MM.1S (cell line): ENCODE measurements at regions not wholly inside any gene's neighbourhood (a gene's known extent, or its start where the extent isn't known, plus 50 kb on each side); places are given as distances from the start of the nearest gene placed in this dataset.

Source experiments
- DNase-seq: peaks from one replicate; pipeline ENCODE4 v3.0.0-alpha.2; 2015
- H2AFZ ChIP-seq: fragments of 300-600 bp; sonication (generic); 2 replicates; pipeline ENCODE4 v1.6.0; 2016; ENCODE audit warnings: antibody characterized with exemption, low read length
- H3F3A ChIP-seq: fragments of 300-600 bp; sonication (generic); 2 replicates; pipeline ENCODE4 v1.6.1; 2016; ENCODE audit warnings: mild to moderate bottlenecking, antibody characterized with exemption, low read length, moderate library complexity, mixed read lengths; ENCODE audit not compliant: insufficient read depth
- H3K27ac ChIP-seq: fragments of 300-600 bp; sonication (generic); 2 replicates; pipeline ENCODE4 v1.5.1; 2016; ENCODE audit warnings: mild to moderate bottlenecking, low read length
- H3K27me3 ChIP-seq: fragments of 300-600 bp; sonication (generic); replicated peaks from 2 replicates; pipeline ENCODE4 v1.6.0; 2016; ENCODE audit warnings: low read length; ENCODE audit not compliant: insufficient read depth
- H3K36me3 ChIP-seq: fragments of 300-600 bp; sonication (generic); replicated peaks from 2 replicates; pipeline ENCODE4 v1.6.1; 2016; ENCODE audit warnings: mild to moderate bottlenecking, low read length, mixed read lengths; ENCODE audit not compliant: insufficient read depth
- H3K4me1 ChIP-seq: fragments of 300-600 bp; sonication (generic); 2 replicates; pipeline ENCODE4 v1.6.1; 2016; ENCODE audit warnings: low read length, mixed read lengths
- H3K4me2 ChIP-seq: fragments of 300-600 bp; sonication (generic); 2 replicates; pipeline ENCODE4 v1.6.0; 2016; ENCODE audit warnings: low read depth, low read length
- H3K4me3 ChIP-seq: fragments of 300-600 bp; sonication (generic); 2 replicates; pipeline ENCODE4 v1.5.1; 2016; ENCODE audit warnings: low read length, mixed read lengths
- H3K79me2 ChIP-seq: fragments of 300-600 bp; sonication (generic); 2 replicates; pipeline ENCODE4 v1.6.1; 2016; ENCODE audit warnings: mixed run types, low read length, mixed read lengths
- H3K9ac ChIP-seq: fragments of 300-600 bp; sonication (generic); 2 replicates; pipeline ENCODE4 v1.6.1; 2016; ENCODE audit warnings: low read length, mixed read lengths
- H3K9me2 ChIP-seq: fragments of 300-600 bp; sonication (generic); replicated peaks from 2 replicates; pipeline ENCODE4 v1.6.1; 2016; ENCODE audit warnings: mild to moderate bottlenecking, low read length, mixed read lengths; ENCODE audit not compliant: insufficient read depth
- H3K9me3 ChIP-seq: fragments of 300-600 bp; sonication (generic); replicated peaks from 2 replicates; pipeline ENCODE4 v1.6.1; 2016; ENCODE audit warnings: mild to moderate bottlenecking, low read length, mixed read lengths; ENCODE audit not compliant: insufficient read depth
- H4K20me1 ChIP-seq: fragments of 300-600 bp; sonication (generic); 2 replicates; pipeline ENCODE4 v1.6.1; 2016; ENCODE audit warnings: mild to moderate bottlenecking, low read length, moderate library complexity, mixed read lengths; ENCODE audit not compliant: insufficient read depth
- CTCF ChIP-seq: fragments of 300-600 bp; sonication (generic); IDR thresholded peaks from 2 replicates; pipeline ENCODE4 v1.5.1; 2016; ENCODE audit warnings: antibody characterized with exemption, low read length, mixed read lengths
- EZH2 ChIP-seq: fragments of 300-600 bp; sonication (generic); optimal IDR thresholded peaks from 2 replicates; pipeline ENCODE3; 2017; ENCODE audit warnings: low read depth, mild to moderate bottlenecking, antibody characterized with exemption, low read length, mixed read lengths
- EZH2phosphoT487 ChIP-seq: fragments of 300-600 bp; sonication (generic); IDR thresholded peaks from 2 replicates; pipeline ENCODE4 v1.6.1; 2018; ENCODE audit warnings: antibody characterized with exemption, low read length

- no peaks in the 10 kb centered on the region for H3K4me1 ChIP-seq
- no peaks in the 10 kb centered on the region for H3K9me2 ChIP-seq
- H3K79me2 ChIP-seq, result no peaks in the 10 kb centered on the region
- TF ChIP-seq EZH2 (no peak), CTCF (no peak), EZH2phosphoT487 (no peak)
- no peak overlapping the region for H3K4me2 ChIP-seq
- no peak overlapping the region for H3K27ac ChIP-seq
- H3K36me3 ChIP-seq, result no peaks in the 10 kb centered on the region
- no peak overlapping the region for H3K9ac ChIP-seq
- no peaks in the 10 kb centered on the region for H4K20me1 ChIP-seq
- DNase-seq, result no peak
- H3K4me3 ChIP-seq, result no peak overlapping the region
- no peak overlapping the region for H2AFZ ChIP-seq
- no peaks in the 10 kb centered on the region for H3K27me3 ChIP-seq
- H3F3A ChIP-seq, result no peaks in the 10 kb centered on the region
- no peaks in the 10 kb centered on the region for H3K9me3 ChIP-seq
Observed at GRCh38 chr3:41040256-41040655, 159.0 kb upstream of the CTNNB1 start.

GRCh38 chr3:41041462-41041861, 157.8 kb upstream of the CTNNB1 start:
- H3K9me3 ChIP-seq, result no peaks in the 10 kb centered on the region
- H3K27ac ChIP-seq, result no peak overlapping the region
- H3F3A ChIP-seq, result no peaks in the 10 kb centered on the region
- H3K79me2 ChIP-seq, result no peaks in the 10 kb centered on the region
- no peaks in the 10 kb centered on the region for H3K4me1 ChIP-seq
- H3K9me2 ChIP-seq, result no peaks in the 10 kb centered on the region
- no peak overlapping the region for H3K4me3 ChIP-seq
- H3K4me2 ChIP-seq, result no peak overlapping the region
- H4K20me1 ChIP-seq, result no peaks in the 10 kb centered on the region
- DNase-seq, result no peak
- H3K36me3 ChIP-seq, result no peaks in the 10 kb centered on the region
- TF ChIP-seq EZH2phosphoT487 (no peak), EZH2 (no peak), CTCF (no peak)
- H2AFZ ChIP-seq, result no peak overlapping the region
- H3K9ac ChIP-seq, result no peak overlapping the region
- no peaks in the 10 kb centered on the region for H3K27me3 ChIP-seq

- Histone ChIP-seq H3K4me3 (no peak overlapping the region), H3K27me3 (no peaks in the 10 kb centered on the region), H3K36me3 (no peaks in the 10 kb centered on the region), H4K20me1 (no peaks in the 10 kb centered on the region), H3K9me2 (no peaks in the 10 kb centered on the region), H3K27ac (no peak overlapping the region), H3K9ac (no peak overlapping the region), H3K4me2 (no peak overlapping the region), H2AFZ (no peak overlapping the region), H3K79me2 (no peaks in the 10 kb centered on the region), H3K9me3 (no peaks in the 10 kb centered on the region), H3K4me1 (no peaks in the 10 kb centered on the region), H3F3A (no peaks in the 10 kb centered on the region)
- TF ChIP-seq EZH2 (no peak), EZH2phosphoT487 (no peak), CTCF (no peak)
- no peak for DNase-seq
Observed at GRCh38 chr3:41041899-41042298, 157.4 kb upstream of the CTNNB1 start.
